Mesothelial cell of epicardium (in vitro differentiated cells): ENCODE measurements at regions not wholly inside any gene's neighbourhood (a gene's known extent, or its start where the extent isn't known, plus 50 kb on each side); places are given as distances from the start of the nearest gene placed in this dataset.

Experiments
- DNase-seq, 2 experiments: peaks; one replicate each; pipeline ENCODE4 v3.0.0; 2021; ENCODE audit warnings: low spot score in 2 of 2; ENCODE audit not compliant: unreplicated experiment in 2 of 2
- H3K27ac Mint-ChIP-seq: 2 replicates; pipeline ENCODE4 v1.8.0; 2021; ENCODE audit warnings: mixed read lengths
- H3K27me3 Mint-ChIP-seq: 2 replicates; pipeline ENCODE4 v1.8.0; 2021; ENCODE audit warnings: low read depth, mixed read lengths
- H3K36me3 Mint-ChIP-seq: 2 replicates; pipeline ENCODE4 v1.8.0; 2021; ENCODE audit warnings: mixed read lengths
- H3K4me1 Mint-ChIP-seq: 2 replicates; pipeline ENCODE4 v1.8.0; 2021; ENCODE audit warnings: mixed read lengths
- H3K4me3 Mint-ChIP-seq: 2 replicates; pipeline ENCODE4 v1.8.0; 2021; ENCODE audit warnings: mild to moderate bottlenecking, moderate library complexity, mixed read lengths
- H3K9me3 Mint-ChIP-seq: 2 replicates; pipeline ENCODE4 v1.8.0; 2021; ENCODE audit warnings: mixed read lengths
- TF ChIP-seq, protein P1 (sequence below): fragments of 200-600 bp; sonication (generic); IDR thresholded peaks from one replicate; pipeline ENCODE4 v1.5.0; 2021; ENCODE audit warnings: antibody characterized with exemption; ENCODE audit not compliant: unreplicated experiment

DNA sequence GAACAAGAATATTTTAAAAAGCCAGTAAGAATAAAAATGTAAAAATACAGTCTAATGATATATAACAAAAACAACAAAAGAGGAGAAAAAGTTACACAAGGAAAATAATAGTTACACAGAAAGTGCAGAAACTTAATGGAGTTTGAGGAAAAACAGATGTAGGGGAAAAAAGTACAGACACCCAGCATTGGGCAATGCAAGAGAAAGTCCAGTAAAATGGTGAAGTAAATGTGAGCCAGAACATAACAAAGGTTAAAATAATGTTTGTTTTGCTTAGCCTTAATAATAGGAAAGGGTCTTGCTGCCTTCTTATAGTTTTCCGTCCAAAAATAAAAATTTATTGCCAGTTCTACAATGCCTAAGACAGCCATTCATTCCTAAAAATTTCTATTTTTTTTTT lies 364.2 kb downstream of the NNT start:
- H3K36me3 Mint-ChIP-seq = no peaks in the 10 kb centered on the region

DNA sequence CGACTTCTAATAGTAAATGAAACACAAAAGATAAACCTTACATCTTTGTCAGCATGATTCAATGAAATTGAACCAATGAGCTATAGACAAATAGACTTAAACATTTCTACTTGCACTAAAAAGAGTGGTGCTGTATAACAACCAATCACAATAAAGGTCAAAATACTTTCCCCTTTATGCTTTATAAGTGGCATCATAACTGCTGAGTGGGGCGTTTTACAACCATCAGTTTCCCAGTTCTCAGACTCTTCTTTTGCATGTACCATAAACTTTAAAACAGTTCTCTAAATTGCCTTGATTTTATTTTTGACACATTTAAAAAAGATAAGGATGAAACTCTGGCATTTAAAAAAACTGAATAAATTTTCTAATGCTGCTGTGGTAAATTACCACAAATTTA lies 356.2 kb downstream of the NNT start:
- no peak for DNase-seq
- no peaks in the 10 kb centered on the region for H3K4me1 Mint-ChIP-seq
- no peaks in the 10 kb centered on the region for H3K27me3 Mint-ChIP-seq
- H3K36me3 Mint-ChIP-seq = no peaks in the 10 kb centered on the region
- peaks cover 32% of the 10 kb centered on the region for H3K9me3 Mint-ChIP-seq
- H3K4me3 Mint-ChIP-seq = no peak overlapping the region
- no peak overlapping the region for H3K27ac Mint-ChIP-seq
- TF ChIP-seq, protein P1, sequence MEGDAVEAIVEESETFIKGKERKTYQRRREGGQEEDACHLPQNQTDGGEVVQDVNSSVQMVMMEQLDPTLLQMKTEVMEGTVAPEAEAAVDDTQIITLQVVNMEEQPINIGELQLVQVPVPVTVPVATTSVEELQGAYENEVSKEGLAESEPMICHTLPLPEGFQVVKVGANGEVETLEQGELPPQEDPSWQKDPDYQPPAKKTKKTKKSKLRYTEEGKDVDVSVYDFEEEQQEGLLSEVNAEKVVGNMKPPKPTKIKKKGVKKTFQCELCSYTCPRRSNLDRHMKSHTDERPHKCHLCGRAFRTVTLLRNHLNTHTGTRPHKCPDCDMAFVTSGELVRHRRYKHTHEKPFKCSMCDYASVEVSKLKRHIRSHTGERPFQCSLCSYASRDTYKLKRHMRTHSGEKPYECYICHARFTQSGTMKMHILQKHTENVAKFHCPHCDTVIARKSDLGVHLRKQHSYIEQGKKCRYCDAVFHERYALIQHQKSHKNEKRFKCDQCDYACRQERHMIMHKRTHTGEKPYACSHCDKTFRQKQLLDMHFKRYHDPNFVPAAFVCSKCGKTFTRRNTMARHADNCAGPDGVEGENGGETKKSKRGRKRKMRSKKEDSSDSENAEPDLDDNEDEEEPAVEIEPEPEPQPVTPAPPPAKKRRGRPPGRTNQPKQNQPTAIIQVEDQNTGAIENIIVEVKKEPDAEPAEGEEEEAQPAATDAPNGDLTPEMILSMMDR = no peak

More for the DNA sequence above, 364.2 kb downstream of the NNT start:
- TF ChIP-seq, protein P1 = no peak
- Mint-ChIP-seq H3K4me3 (no peak overlapping the region), H3K9me3 (peaks cover 33% of the 10 kb centered on the region), H3K27me3 (no peaks in the 10 kb centered on the region), H3K27ac (no peak overlapping the region), H3K4me1 (no peaks in the 10 kb centered on the region)
- DNase-seq = no peak

DNA sequence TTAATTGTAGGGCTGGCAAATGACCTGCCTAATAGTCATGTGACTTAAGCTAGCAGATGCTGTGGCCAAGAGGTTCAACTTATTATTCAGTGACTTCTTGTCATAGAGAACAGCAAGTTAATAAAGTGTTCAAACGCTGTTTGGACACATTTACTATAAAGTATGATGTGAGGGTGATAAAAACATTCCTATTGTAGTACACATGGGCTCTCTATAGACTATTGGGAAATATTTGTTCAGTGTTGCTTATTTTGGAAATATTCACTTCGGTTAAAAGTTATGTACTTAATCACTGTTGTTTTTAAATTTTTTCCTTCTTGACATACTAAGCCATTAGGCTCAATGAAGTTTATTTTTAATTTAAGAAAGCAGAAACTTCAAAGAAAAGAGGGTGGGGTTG lies 345.0 kb downstream of the NNT start:
- H3K36me3 Mint-ChIP-seq = no peaks in the 10 kb centered on the region
- no peak overlapping the region for H3K4me3 Mint-ChIP-seq
- TF ChIP-seq, protein P1 = no peak
- H3K4me1 Mint-ChIP-seq = no peaks in the 10 kb centered on the region
- H3K27me3 Mint-ChIP-seq = no peaks in the 10 kb centered on the region
- H3K27ac Mint-ChIP-seq = no peak overlapping the region
- no peak for DNase-seq
- peaks cover 34% of the 10 kb centered on the region for H3K9me3 Mint-ChIP-seq

DNA sequence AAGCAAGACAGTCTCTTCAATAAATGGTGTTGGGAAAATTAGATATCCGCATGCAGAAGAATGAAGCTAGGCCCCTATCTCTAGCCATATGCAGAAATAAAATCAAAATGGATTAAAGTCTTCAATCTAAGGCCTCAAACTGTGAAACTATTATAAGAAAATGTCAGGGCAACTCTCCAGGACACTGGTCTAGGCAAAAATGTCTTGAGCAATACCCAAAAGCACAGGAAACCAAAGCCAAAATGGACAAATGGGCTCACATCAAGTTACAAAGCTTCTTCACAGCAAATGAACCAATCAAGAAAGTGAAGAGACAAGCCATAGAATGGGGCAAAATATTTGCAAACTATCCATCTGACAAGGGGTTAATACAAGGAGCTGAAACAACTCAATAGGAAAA lies 338.8 kb downstream of the NNT start:
- H3K9me3 Mint-ChIP-seq = peaks cover 52% of the 10 kb centered on the region
- no peak for DNase-seq
- H3K27ac Mint-ChIP-seq = no peak overlapping the region
- H3K4me3 Mint-ChIP-seq = no peak overlapping the region
- H3K27me3 Mint-ChIP-seq = no peaks in the 10 kb centered on the region
- TF ChIP-seq, protein P1 = no peak
- H3K4me1 Mint-ChIP-seq = no peaks in the 10 kb centered on the region
- H3K36me3 Mint-ChIP-seq = no peaks in the 10 kb centered on the region

DNA sequence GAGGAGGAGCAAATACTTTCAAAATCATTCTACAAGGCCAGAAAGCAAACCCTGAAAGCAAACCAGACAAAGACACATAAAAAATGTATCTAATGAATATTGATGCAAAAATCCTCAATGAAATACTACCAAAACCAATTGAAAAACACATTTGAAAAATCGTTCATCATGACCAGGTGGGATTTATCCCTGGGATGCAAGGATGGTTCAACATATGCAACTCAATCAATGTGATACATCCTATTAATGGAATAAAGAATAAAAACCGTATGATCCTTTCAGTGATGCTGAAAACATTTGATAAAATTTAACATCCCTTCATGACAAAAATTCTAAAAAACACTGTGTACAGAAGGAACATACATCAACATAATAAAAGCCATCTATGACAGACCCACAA lies 337.6 kb downstream of the NNT start:
- Mint-ChIP-seq H3K9me3 (peaks cover 51% of the 10 kb centered on the region), H3K27ac (no peak overlapping the region), H3K4me3 (no peak overlapping the region), H3K4me1 (no peaks in the 10 kb centered on the region), H3K27me3 (no peaks in the 10 kb centered on the region), H3K36me3 (no peaks in the 10 kb centered on the region)
- DNase-seq = no peak
- TF ChIP-seq, protein P1 = no peak

DNA sequence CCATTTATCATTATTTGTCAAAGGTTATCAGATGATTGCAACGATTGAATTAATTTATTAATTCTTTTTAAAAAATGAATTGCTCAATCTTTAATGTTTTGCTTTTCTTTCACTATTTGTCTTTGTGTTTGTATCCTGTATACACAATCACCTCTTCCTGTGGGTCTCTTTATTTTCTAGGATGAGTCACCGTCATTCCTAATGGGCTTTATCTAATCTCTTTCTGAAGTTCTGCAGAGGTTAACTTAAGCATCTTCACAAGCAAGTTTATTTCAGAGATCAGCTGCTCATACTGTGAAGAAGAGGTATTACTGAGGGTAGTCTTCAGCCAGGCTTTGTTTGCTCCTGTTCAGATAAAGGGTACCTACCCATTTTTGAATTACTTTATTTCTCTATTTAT lies 323.9 kb downstream of the NNT start:
- no peaks in the 10 kb centered on the region for H3K4me1 Mint-ChIP-seq
- no peak overlapping the region for H3K27ac Mint-ChIP-seq
- DNase-seq = no peak
- H3K36me3 Mint-ChIP-seq = no peaks in the 10 kb centered on the region
- H3K4me3 Mint-ChIP-seq = no peak overlapping the region
- TF ChIP-seq, protein P1 = no peak
- no peaks in the 10 kb centered on the region for H3K27me3 Mint-ChIP-seq
- peaks cover 4% of the 10 kb centered on the region for H3K9me3 Mint-ChIP-seq
